OCI-LY3 (cell line): ENCODE measurements at regions not wholly inside any gene's neighbourhood (a gene's known extent, or its start where the extent isn't known, plus 50 kb on each side); places are given as distances from the start of the nearest gene placed in this dataset.

Source experiments
- EZH2phosphoT487 ChIP-seq: fragments of 200-600 bp; shearing (Covaris generic); IDR thresholded peaks from 2 replicates; pipeline ENCODE4 v1.6.1; 2018; ENCODE audit warnings: antibody characterized with exemption, mixed run types, low read depth
- TF ChIP-seq, protein P1 (sequence below): fragments of 200-600, 300-600 bp; sonication (generic); IDR thresholded peaks from 2 replicates; pipeline ENCODE4 v1.5.1; 2014; ENCODE audit warnings: antibody characterized with exemption, low read length, low read depth

DNA sequence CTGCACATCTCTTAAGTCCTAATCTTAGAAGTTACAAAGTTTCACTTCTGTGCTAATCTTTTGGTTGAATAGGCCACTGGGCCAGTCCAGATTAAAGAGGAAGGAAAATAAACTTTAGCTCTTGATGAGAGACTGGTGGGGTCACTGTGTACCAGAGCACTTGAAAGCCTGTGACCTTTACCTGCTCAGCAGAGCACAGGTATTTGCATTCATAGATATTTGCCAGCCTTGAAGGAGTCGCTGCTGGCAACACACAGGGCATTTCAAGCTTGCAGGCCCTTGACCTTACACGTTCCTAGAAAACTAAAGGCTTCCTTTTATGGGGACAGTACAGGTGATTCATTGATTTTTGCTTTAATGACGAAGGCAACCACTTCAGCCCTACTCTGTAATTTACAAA, 108.4 kb upstream of the SLC22A23 start:
- TF ChIP-seq, protein P1, sequence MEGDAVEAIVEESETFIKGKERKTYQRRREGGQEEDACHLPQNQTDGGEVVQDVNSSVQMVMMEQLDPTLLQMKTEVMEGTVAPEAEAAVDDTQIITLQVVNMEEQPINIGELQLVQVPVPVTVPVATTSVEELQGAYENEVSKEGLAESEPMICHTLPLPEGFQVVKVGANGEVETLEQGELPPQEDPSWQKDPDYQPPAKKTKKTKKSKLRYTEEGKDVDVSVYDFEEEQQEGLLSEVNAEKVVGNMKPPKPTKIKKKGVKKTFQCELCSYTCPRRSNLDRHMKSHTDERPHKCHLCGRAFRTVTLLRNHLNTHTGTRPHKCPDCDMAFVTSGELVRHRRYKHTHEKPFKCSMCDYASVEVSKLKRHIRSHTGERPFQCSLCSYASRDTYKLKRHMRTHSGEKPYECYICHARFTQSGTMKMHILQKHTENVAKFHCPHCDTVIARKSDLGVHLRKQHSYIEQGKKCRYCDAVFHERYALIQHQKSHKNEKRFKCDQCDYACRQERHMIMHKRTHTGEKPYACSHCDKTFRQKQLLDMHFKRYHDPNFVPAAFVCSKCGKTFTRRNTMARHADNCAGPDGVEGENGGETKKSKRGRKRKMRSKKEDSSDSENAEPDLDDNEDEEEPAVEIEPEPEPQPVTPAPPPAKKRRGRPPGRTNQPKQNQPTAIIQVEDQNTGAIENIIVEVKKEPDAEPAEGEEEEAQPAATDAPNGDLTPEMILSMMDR, result no peak
- TF ChIP-seq EZH2phosphoT487, result no peak
